ENCODE measurements at regions not wholly inside any gene's neighbourhood (a gene's known extent, or its start where the extent isn't known, plus 50 kb on each side); places are given as distances from the start of the nearest gene placed in this dataset.

- Histone ChIP-seq H3K36me3 (ENCODE audit: control insufficient read depth in 2 of 2, insufficient read depth in 1 of 2, low read length in 2 of 2) (no peaks in the 10 kb centered on the region), H3K4me1 (ENCODE audit: control insufficient read depth, insufficient read depth, low read length) (no peaks in the 10 kb centered on the region), H3K9me3 (ENCODE audit: control insufficient read depth, insufficient read depth, low read depth, low read length) (no peaks in the 10 kb centered on the region), H3K4me3 (ENCODE audit: low read depth, low read length) (no peak overlapping the region), H3K27ac (ENCODE audit: extremely low read depth, low read depth, low read length) (no peak overlapping the region)
- ChIA-PET POLR2A (no interaction called here), CTCF (no interaction called here)
- no peak for TF ChIP-seq TSHZ1 (tag by site-specific recombination; IDR thresholded peaks at IDR 0.05; ENCODE audit: borderline replicate concordance)
- no peak for TF ChIP-seq ZNF132 (tag by site-specific recombination; IDR thresholded peaks at IDR 0.05; ENCODE audit: borderline replicate concordance)
- TF ChIP-seq ZNF394 (tag by site-specific recombination; IDR thresholded peaks at IDR 0.05; ENCODE audit: borderline replicate concordance): no peak
- no peak for TF ChIP-seq ZNF76 (tag by site-specific recombination; IDR thresholded peaks at IDR 0.05; ENCODE audit: borderline replicate concordance, low read depth)
- TF ChIP-seq EGR2 (tag by site-specific recombination; IDR thresholded peaks at IDR 0.05; ENCODE audit: low read depth): no peak
- TF ChIP-seq ZNF544 (tag by site-specific recombination; IDR thresholded peaks at IDR 0.05): no peak
- no peak for TF ChIP-seq ZNF175 (tag by site-specific recombination; IDR thresholded peaks at IDR 0.05)
- TF ChIP-seq, protein P1, sequence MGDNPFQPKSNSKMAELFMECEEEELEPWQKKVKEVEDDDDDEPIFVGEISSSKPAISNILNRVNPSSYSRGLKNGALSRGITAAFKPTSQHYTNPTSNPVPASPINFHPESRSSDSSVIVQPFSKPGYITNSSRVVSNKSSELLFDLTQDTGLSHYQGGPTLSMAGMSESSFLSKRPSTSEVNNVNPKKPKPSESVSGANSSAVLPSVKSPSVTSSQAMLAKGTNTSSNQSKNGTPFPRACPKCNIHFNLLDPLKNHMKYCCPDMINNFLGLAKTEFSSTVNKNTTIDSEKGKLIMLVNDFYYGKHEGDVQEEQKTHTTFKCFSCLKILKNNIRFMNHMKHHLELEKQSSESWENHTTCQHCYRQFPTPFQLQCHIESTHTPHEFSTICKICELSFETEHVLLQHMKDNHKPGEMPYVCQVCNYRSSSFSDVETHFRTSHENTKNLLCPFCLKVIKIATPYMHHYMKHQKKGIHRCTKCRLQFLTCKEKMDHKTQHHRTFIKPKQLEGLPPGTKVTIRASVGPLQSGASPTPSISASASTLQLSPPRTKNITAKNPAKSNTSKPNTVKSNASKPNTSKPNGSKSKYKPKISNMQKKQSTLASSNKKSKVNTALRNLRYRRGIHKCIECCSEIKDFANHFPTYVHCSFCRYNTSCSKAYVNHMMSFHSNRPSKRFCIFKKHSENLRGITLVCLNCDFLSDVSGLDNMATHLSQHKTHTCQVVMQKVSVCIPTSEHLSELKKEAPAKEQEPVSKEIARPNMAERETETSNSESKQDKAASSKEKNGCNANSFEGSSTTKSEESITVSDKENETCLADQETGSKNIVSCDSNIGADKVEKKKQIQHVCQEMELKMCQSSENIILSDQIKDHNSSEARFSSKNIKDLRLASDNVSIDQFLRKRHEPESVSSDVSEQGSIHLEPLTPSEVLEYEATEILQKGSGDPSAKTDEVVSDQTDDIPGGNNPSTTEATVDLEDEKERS (tag by site-specific recombination; IDR thresholded peaks at IDR 0.05): no peak
- TF ChIP-seq ZNF600 (tag by site-specific recombination; IDR thresholded peaks at IDR 0.05): no peak
- TF ChIP-seq IKZF3 (tag by site-specific recombination; IDR thresholded peaks at IDR 0.05): no peak
- no peak for TF ChIP-seq ZNF596 (tag by site-specific recombination; IDR thresholded peaks at IDR 0.05)
- TF ChIP-seq ZNF621 (tag by site-specific recombination; IDR thresholded peaks at IDR 0.05): no peak
- no peak for TF ChIP-seq ZNF184 (tag by site-specific recombination; IDR thresholded peaks at IDR 0.05)
- TF ChIP-seq ZNF560 (tag by site-specific recombination; IDR thresholded peaks at IDR 0.05; ENCODE audit: borderline replicate concordance): no peak
- no peak for TF ChIP-seq ZNF423 (tag by site-specific recombination; IDR thresholded peaks at IDR 0.05)
Observed at GRCh38 chr4:13181681-13182080, 302.5 kb downstream of the RAB28 start.

DNA sequence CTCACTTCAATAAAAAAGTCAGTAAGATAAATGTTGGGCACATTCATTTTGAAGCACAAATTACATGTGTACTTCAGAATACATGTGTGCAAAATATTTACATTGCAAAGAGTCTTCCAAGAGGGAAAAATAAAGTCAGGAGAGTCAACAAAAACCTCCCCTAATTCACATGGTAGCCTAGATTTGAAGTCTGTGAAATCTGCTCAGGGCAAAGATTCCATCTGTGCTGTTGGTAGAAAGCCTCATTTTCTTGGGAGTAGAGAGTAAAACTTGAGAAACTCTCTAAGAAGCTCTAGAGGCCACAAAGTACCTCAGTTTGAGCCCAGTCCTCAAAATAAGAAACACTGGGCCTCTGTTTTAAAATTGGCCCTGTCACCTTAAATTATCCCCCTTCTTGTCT lies 303.4 kb downstream of the RAB28 start:
- no peaks in the 10 kb centered on the region for H3K36me3 ChIP-seq (ENCODE audit: control insufficient read depth in 2 of 2, insufficient read depth in 1 of 2, low read length in 2 of 2)
- no peak for TF ChIP-seq IKZF3 (tag by site-specific recombination; IDR thresholded peaks at IDR 0.05)
- TF ChIP-seq ZNF580 (tag by site-specific recombination; IDR thresholded peaks at IDR 0.05): no peak
- ChIA-PET POLR2A (no interaction called here), CTCF (no interaction called here)
- H3K27ac ChIP-seq (ENCODE audit: extremely low read depth, low read depth, low read length): no peak overlapping the region
- H3K9me3 ChIP-seq (ENCODE audit: control insufficient read depth, insufficient read depth, low read depth, low read length): no peaks in the 10 kb centered on the region
- H3K4me1 ChIP-seq (ENCODE audit: control insufficient read depth, insufficient read depth, low read length): no peaks in the 10 kb centered on the region
- no peak overlapping the region for H3K4me3 ChIP-seq (ENCODE audit: low read depth, low read length)

DNA sequence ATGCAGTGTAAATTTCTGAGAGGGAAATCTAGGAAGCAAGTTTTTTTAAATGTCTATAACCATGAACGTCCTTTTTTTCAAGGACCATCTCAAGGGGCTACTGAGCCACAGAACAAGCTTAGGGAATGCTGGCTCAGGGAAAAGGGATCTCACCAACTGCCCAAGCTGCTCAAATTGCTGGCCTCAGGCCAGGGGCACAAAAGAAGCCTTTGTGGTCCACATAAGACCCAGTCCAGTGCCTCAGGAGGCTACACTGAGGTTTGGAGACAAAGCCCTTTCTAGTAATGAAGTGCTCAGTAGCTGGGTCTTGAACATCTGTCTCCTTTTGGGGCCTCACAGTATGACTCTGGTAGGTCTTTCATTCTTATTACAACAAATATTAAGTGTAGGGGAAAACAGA lies 305.5 kb downstream of the RAB28 start:
- CTCF ChIA-PET: interaction anchor here (0.7 kb wide), 1 partner anchor 475 kb away, joined by 4 read pairs; no protein-coding TSS in a partner anchor
- POLR2A ChIA-PET: no interaction called here
- no peak overlapping the region for H3K4me3 ChIP-seq (ENCODE audit: low read depth, low read length)
- no peaks in the 10 kb centered on the region for H3K36me3 ChIP-seq (ENCODE audit: control insufficient read depth in 2 of 2, insufficient read depth in 1 of 2, low read length in 2 of 2)
- no peaks in the 10 kb centered on the region for H3K9me3 ChIP-seq (ENCODE audit: control insufficient read depth, insufficient read depth, low read depth, low read length)
- no peak overlapping the region for H3K27ac ChIP-seq (ENCODE audit: extremely low read depth, low read depth, low read length)
- no peaks in the 10 kb centered on the region for H3K4me1 ChIP-seq (ENCODE audit: control insufficient read depth, insufficient read depth, low read length)
- TF ChIP-seq ZNF645 (tag by site-specific recombination; IDR thresholded peaks at IDR 0.05) (no peak), RBAK (tag by site-specific recombination; IDR thresholded peaks at IDR 0.05) (no peak), ZEB2 (tag by site-specific recombination; IDR thresholded peaks at IDR 0.05) (no peak)
- TF ChIP-seq, protein P2, sequence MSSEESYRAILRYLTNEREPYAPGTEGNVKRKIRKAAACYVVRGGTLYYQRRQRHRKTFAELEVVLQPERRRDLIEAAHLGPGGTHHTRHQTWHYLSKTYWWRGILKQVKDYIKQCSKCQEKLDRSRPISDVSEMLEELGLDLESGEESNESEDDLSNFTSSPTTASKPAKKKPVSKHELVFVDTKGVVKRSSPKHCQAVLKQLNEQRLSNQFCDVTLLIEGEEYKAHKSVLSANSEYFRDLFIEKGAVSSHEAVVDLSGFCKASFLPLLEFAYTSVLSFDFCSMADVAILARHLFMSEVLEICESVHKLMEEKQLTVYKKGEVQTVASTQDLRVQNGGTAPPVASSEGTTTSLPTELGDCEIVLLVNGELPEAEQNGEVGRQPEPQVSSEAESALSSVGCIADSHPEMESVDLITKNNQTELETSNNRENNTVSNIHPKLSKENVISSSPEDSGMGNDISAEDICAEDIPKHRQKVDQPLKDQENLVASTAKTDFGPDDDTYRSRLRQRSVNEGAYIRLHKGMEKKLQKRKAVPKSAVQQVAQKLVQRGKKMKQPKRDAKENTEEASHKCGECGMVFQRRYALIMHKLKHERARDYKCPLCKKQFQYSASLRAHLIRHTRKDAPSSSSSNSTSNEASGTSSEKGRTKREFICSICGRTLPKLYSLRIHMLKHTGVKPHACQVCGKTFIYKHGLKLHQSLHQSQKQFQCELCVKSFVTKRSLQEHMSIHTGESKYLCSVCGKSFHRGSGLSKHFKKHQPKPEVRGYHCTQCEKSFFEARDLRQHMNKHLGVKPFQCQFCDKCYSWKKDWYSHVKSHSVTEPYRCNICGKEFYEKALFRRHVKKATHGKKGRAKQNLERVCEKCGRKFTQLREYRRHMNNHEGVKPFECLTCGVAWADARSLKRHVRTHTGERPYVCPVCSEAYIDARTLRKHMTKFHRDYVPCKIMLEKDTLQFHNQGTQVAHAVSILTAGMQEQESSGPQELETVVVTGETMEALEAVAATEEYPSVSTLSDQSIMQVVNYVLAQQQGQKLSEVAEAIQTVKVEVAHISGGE (tag by site-specific recombination; conservative IDR thresholded peaks at IDR 0.05; ENCODE audit: low read depth): no peak
